ENCODE measurements at regions not wholly inside any gene's neighbourhood (a gene's known extent, or its start where the extent isn't known, plus 50 kb on each side); places are given as distances from the start of the nearest gene placed in this dataset.

GRCh38 chr7:79774150-79774549, 320.7 kb upstream of the MAGI2 start:
- TF ChIP-seq CTCF (IDR thresholded peaks at IDR 0.05) (no peak), POLR2A (IDR thresholded peaks at IDR 0.05) (no peak)
